ENCODE measurements at regions not wholly inside any gene's neighbourhood (a gene's known extent, or its start where the extent isn't known, plus 50 kb on each side); places are given as distances from the start of the nearest gene placed in this dataset.

GRCh38 chr13:112234131-112234875 is 141.9 kb upstream of the SPACA7 start:
- no peaks in the 10 kb centered on the region for H3K9me2 ChIP-seq (ENCODE audit: insufficient read depth)
- no peak overlapping the region for H3K4me3 ChIP-seq
- no peak overlapping the region for H3K4me2 ChIP-seq (ENCODE audit: unreplicated experiment)
- no peak overlapping the region for H3K27ac ChIP-seq
- in situ Hi-C loops (cut with MboI) = no loop called here
- H3K4me1 ChIP-seq (ENCODE audit: insufficient read depth) = no peaks in the 10 kb centered on the region
- no peak overlapping the region for H3K9ac ChIP-seq
- TF ChIP-seq EZH2phosphoT487 (IDR thresholded peaks at IDR 0.05; ENCODE audit: insufficient read depth, low read depth) (no peak), EZH2 (IDR thresholded peaks at IDR 0.05; ENCODE audit: insufficient read depth, poor library complexity, severe bottlenecking) (no peak)
- H3K27me3 ChIP-seq (replicated peaks; ENCODE audit: insufficient read depth) = no peaks in the 10 kb centered on the region
- no peaks in the 10 kb centered on the region for H4K20me1 ChIP-seq (ENCODE audit: insufficient read depth)
- H2AFZ ChIP-seq = no peak overlapping the region
- H3K36me3 ChIP-seq (ENCODE audit: low read depth) = no peaks in the 10 kb centered on the region
- WGBS, 2 experiments (ENCODE audit: low coverage in 1 of 2, low lambda C conversion rate in 2 of 2, missing lambda C conversion rate in 2 of 2) = 38 to 40% methylated on average over 16 of the region's 16 CpGs
- no peak for DNase-seq
- H3F3A ChIP-seq (ENCODE audit: insufficient read depth) = no peaks in the 10 kb centered on the region
- H3K9me3 ChIP-seq (ENCODE audit: low read depth) = no peaks in the 10 kb centered on the region
- no peaks in the 10 kb centered on the region for H3K79me2 ChIP-seq (ENCODE audit: insufficient read depth)

- no peaks in the 10 kb centered on the region for H3K9me3 ChIP-seq (ENCODE audit: low read depth)
Observed at GRCh38 chr13:112236016-112236415, 140.1 kb upstream of the SPACA7 start.

GRCh38 chr13:112236539-112237197 is 139.5 kb upstream of the SPACA7 start:
- H3K9me3 ChIP-seq (ENCODE audit: low read depth) = no peaks in the 10 kb centered on the region
- in situ Hi-C loops (cut with MboI) = no loop called here
- 48 to 49% methylated on average over 11 of the region's 11 CpGs for WGBS, 2 experiments (ENCODE audit: low coverage in 1 of 2, low lambda C conversion rate in 2 of 2, missing lambda C conversion rate in 2 of 2)

More at GRCh38 chr13:112236016-112236415, 140.1 kb upstream of the SPACA7 start:
- 26 to 38% methylated on average over 7 of the region's 7 CpGs for WGBS, 2 experiments (ENCODE audit: low coverage in 1 of 2, low lambda C conversion rate in 2 of 2, missing lambda C conversion rate in 2 of 2)
- H3F3A ChIP-seq (ENCODE audit: insufficient read depth) = no peaks in the 10 kb centered on the region
- H3K27ac ChIP-seq = no peak overlapping the region
- no peak overlapping the region for H2AFZ ChIP-seq
- H4K20me1 ChIP-seq (ENCODE audit: insufficient read depth) = no peaks in the 10 kb centered on the region
- H3K36me3 ChIP-seq (ENCODE audit: low read depth) = no peaks in the 10 kb centered on the region
- no peaks in the 10 kb centered on the region for H3K4me1 ChIP-seq (ENCODE audit: insufficient read depth)
- H3K4me2 ChIP-seq (ENCODE audit: unreplicated experiment) = no peak overlapping the region
- TF ChIP-seq EZH2 (IDR thresholded peaks at IDR 0.05; ENCODE audit: insufficient read depth, poor library complexity, severe bottlenecking) = no peak
- H3K9ac ChIP-seq = no peak overlapping the region
- H3K79me2 ChIP-seq (ENCODE audit: insufficient read depth) = no peaks in the 10 kb centered on the region
- no peak for DNase-seq
- H3K27me3 ChIP-seq (replicated peaks; ENCODE audit: insufficient read depth) = no peaks in the 10 kb centered on the region
- in situ Hi-C loops (cut with MboI) = no loop called here
- no peak overlapping the region for H3K4me3 ChIP-seq
- H3K9me2 ChIP-seq (ENCODE audit: insufficient read depth) = no peaks in the 10 kb centered on the region

GRCh38 chr13:112238436-112238995 is 137.6 kb upstream of the SPACA7 start:
- Histone ChIP-seq H3K9me2 (ENCODE audit: insufficient read depth) (no peaks in the 10 kb centered on the region), H3K4me1 (ENCODE audit: insufficient read depth) (no peaks in the 10 kb centered on the region), H3K4me2 (ENCODE audit: unreplicated experiment) (no peak overlapping the region), H3K9me3 (ENCODE audit: low read depth) (no peaks in the 10 kb centered on the region), H3K36me3 (ENCODE audit: low read depth) (no peaks in the 10 kb centered on the region), H3K9ac (no peak overlapping the region), H3K4me3 (no peak overlapping the region), H3K27me3 (replicated peaks; ENCODE audit: insufficient read depth) (no peaks in the 10 kb centered on the region), H3F3A (ENCODE audit: insufficient read depth) (no peaks in the 10 kb centered on the region), H3K27ac (no peak overlapping the region), H3K79me2 (ENCODE audit: insufficient read depth) (no peaks in the 10 kb centered on the region), H4K20me1 (ENCODE audit: insufficient read depth) (no peaks in the 10 kb centered on the region), H2AFZ (no peak overlapping the region)
- no peak for DNase-seq
- TF ChIP-seq EZH2phosphoT487 (IDR thresholded peaks at IDR 0.05; ENCODE audit: insufficient read depth, low read depth) (no peak), EZH2 (IDR thresholded peaks at IDR 0.05; ENCODE audit: insufficient read depth, poor library complexity, severe bottlenecking) (no peak)
- 60 to 65% methylated on average over 13 to 16 of the region's 18 CpGs for WGBS, 2 experiments (ENCODE audit: low coverage in 1 of 2, low lambda C conversion rate in 2 of 2, missing lambda C conversion rate in 2 of 2)
- in situ Hi-C loops (cut with MboI) = no loop called here

More at GRCh38 chr13:112236539-112237197, 139.5 kb upstream of the SPACA7 start:
- Histone ChIP-seq H4K20me1 (ENCODE audit: insufficient read depth) (no peaks in the 10 kb centered on the region), H3K4me3 (no peak overlapping the region), H3K27ac (no peak overlapping the region), H3K36me3 (ENCODE audit: low read depth) (no peaks in the 10 kb centered on the region), H2AFZ (no peak overlapping the region), H3K79me2 (ENCODE audit: insufficient read depth) (no peaks in the 10 kb centered on the region), H3F3A (ENCODE audit: insufficient read depth) (no peaks in the 10 kb centered on the region), H3K4me1 (ENCODE audit: insufficient read depth) (no peaks in the 10 kb centered on the region), H3K4me2 (ENCODE audit: unreplicated experiment) (no peak overlapping the region), H3K9ac (no peak overlapping the region), H3K27me3 (replicated peaks; ENCODE audit: insufficient read depth) (no peaks in the 10 kb centered on the region), H3K9me2 (ENCODE audit: insufficient read depth) (no peaks in the 10 kb centered on the region)
- no peak for DNase-seq
- TF ChIP-seq EZH2 (IDR thresholded peaks at IDR 0.05; ENCODE audit: insufficient read depth, poor library complexity, severe bottlenecking) (no peak), EZH2phosphoT487 (IDR thresholded peaks at IDR 0.05; ENCODE audit: insufficient read depth, low read depth) (no peak)
